ENCODE measurements at regions not wholly inside any gene's neighbourhood (a gene's known extent, or its start where the extent isn't known, plus 50 kb on each side); places are given as distances from the start of the nearest gene placed in this dataset.
"Not testable (repeated sequence)": the region's sequence is repeated elsewhere in the genome, so short reads cannot be mapped to it uniquely, and the experiment has no call there.

DNA sequence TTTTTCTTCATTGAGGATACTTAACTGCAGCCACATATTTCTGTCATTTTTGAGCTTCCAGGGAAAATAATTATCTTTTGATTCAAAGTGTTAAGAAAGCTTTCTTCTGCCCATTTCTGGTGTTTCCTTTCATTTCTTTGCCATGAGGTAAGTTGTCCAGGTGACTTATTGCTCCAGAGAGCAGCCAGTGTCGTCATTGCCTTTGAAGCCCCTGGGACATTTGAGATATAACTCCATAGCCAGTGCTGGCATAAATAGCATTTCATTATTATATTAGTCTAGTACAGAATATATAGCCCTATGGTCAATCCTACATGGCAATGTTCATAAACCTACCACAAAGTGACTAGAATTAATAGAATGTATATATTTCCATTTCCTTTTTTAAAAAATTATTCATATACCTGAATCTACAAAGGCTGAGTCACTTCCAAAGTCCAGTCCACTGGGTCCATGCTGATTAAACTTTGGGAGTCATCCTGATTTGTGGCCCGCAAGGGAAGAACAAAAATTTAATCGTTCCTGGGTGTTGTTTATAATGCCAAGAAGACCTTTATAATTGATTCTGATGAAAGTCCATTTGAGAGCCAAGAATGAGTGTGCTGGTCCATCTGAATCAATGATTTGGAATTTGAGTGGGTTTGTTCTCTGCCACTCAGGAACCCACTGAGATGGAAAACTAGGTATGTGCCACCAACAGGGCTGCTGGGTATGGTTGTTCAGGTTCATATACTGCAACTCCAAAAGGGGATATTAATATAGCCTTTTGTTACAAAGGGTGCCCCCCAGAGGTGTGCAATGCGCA, 221.8 kb upstream of the PLXNA2 start:
- no peak for DNase-seq (ENCODE audit: low read depth, low spot score)

DNA sequence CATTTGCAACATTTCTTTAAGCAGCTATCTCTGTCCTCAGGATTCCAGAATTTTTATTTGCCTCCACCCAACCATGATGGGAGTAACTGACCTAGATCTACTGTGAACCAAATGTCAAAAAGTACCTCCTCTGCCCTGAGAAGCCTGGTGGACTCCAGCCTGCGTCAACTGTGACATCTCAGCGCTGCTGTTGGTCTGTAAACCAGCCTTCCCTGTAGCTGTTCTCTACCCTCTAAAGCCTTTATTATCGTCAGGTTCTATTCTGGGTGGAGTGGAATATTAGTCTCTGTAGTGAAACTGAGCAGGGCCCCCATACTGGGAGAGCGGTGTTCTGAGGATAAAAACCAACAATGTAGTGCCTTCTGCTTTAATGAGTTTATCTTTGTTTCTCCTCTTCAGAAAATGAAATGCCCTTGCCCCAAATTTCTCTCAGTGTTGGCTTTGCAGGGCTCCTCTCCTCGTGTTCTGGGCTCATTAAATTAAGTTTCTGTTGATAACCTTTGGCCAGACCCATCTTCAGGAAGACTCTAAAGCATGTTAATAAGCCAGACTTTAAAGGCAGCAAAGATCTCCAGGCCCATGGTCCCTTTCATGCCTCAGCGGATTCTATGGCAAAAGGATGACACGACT, 223.1 kb upstream of the PLXNA2 start:
- no peak for DNase-seq (ENCODE audit: low read depth, low spot score)

DNA sequence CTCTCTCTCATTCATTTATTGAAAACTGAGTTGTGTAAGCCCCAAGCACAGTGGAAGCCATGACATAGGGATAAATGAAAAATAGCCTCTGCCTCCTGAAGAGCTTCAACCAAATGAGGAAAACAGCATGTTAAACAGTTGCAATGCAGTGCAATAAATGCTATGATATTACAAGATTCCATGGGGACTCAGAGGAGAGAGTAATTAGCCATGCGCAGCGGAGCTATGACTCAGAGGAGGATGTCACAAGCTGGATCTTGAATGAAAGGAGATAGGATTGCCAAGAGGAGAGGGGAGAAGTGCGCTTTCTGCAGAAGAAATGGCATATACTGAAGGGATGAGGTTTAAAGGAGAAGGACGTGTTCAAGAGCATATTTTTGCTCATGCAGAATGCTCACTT, 231.3 kb upstream of the PLXNA2 start:
- no peak for DNase-seq (ENCODE audit: low read depth, low spot score)

DNA sequence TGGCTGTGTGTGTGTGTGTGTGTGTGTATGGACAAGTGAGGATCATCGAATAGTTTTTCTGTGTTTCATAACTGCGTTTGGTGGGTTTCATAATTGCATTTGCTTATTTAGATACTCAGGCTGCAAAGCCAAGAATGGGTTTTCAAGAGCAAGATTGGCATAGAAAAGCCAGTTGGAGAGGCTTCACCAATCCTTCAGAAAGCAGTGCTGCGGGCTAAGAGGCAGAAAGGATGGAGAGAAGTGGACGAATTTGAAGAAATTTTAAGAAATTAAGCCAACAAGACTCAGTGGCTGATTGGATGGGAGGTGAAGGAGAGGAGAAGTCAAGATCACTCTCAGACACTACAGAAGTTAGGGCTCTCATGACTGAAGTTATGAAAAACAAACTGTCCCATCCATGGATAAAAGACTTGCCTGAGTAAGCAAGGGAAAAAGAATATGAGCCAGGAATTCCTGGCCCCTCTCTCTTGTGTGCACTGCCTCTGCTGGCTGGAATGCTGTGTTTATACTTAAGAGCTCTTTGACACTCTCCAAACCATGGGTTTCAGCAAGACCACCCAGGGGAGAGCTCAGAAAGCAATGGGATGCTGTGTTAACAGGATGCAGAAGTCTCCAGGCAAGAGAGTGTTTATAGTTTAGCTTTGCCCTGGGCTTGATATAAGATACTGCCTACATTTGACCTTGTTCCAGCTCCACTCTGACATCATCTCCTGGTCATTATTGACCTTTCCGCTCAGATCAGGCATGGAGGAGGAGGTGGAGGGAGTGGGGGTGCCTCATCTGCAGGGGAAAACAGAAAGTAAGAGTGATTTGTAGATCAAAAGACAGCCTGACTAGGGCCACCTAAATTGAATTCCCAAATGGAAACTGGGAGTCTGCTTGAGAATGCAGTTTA, 232.0 kb upstream of the PLXNA2 start:
- DNase-seq (ENCODE audit: low read depth, low spot score), result peak; percentile 59

- DNase-seq (ENCODE audit: low read depth, low spot score), result no peak
Observed at GRCh38 chr1:208476846-208477170, 232.6 kb upstream of the PLXNA2 start.

GRCh38 chr1:208479435-208479834, 235.3 kb upstream of the PLXNA2 start:
- no peak for DNase-seq (ENCODE audit: low read depth, low spot score)

- no peak for DNase-seq (ENCODE audit: low read depth, low spot score)
Observed at GRCh38 chr1:208485512-208485911, 241.3 kb upstream of the PLXNA2 start.

DNA sequence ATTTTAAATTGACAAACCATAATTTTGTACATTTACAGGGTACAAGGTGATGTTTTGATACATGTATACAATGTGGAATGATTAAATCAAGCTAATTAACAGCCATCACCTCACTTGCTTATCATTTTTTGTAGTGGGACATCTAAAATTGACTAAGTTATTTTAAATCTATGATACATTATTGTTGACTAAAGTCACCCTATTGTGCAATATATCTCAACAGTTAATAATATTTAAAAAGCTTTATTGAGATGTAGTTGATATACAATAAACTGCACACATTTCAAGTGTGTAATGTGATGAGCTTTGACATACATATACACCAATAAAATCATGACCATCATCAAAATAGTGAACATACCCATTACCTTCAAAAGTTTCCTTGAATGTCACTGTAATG, 242.5 kb upstream of the PLXNA2 start:
- DNase-seq (ENCODE audit: low read depth, low spot score), result no peak

GRCh38 chr1:208488432-208488831, 244.2 kb upstream of the PLXNA2 start:
- not testable (repeated sequence) for DNase-seq (ENCODE audit: low read depth, low spot score)

DNA sequence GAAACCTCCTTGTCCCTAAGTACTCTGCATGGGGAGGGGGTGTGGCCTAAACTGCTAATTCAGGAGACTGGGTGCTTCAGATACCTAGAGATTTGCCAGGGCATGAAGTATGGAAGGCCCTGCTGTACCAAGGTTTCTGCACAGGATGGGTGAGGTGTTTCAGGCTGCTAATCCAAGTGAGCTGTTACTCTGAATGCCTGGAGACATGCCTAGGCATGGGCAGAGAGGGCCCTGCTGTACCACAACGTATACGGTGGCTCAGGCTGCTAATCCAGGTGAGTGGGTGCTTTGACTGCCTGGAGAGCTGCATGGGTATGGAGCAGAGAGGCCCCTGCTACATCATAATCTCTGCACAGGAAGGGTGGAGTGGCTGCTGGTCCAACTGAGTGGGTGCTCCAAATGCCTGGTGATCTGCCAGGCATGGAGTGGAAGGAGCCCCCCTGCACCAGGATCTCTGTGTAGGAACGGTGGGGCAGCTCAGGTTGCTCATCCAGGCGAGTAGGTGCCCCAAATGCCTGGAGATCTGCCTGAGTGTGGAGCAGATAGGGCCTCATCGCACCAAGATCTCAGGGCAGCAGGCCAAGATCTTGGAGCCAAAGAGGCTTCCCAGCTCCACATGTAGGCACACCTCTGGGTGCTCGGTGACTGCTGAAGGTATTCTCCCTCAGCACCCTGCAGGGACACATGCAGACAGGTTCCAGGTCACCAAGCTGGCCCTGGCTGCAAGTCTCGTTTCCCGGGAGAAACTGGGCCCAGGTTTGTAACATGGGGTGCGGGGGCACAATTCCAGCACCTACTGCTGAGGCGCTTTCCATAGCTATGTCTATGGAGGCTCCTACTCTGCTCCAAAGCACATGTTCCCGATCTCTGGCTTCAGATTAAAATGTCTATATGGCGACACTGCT, 252.5 kb upstream of the PLXNA2 start:
- no peak for DNase-seq (ENCODE audit: low read depth, low spot score)

- DNase-seq (ENCODE audit: low read depth, low spot score), result no peak
Observed at GRCh38 chr1:208497866-208498541, 253.8 kb upstream of the PLXNA2 start.

DNA sequence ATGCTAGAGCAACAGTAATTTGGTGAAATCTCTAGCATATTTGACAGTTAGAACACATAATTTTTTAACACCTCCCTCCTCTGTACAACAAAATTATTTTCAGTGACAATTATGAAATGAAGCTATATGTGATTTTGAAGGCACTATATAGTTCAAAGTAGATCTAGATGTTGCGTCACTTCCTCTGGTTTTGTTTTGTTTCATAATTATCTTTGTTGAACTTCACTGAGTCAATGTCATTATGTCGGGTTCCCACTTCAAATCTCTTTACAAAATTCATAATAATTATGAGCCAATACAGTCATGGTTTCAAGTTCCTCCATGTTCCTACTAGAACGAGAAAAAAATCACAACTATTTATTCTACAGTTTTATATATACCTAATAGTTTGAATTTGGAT, 254.8 kb upstream of the PLXNA2 start:
- no peak for DNase-seq (ENCODE audit: low read depth, low spot score)

GRCh38 chr1:208499601-208500000, 255.4 kb upstream of the PLXNA2 start:
- DNase-seq (ENCODE audit: low read depth, low spot score), result no peak

DNA sequence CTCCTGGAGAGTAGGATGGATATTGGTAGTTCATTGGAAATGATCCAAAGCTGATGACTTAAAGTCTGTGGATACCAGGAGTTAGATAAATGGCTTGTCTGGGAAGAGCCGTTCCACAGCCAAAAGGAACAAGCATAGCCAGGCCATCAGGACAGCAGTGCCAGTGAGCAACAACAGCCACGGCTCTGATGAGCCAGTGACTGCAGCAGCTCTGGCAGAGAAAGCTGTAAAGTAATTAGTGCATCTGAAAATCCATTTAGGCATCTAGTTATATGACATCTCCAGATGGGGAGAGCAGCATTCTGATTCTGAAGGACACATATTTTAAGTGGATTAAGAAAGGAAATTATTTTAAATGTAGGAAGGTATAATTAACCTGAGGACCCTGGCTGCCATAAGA, 256.2 kb upstream of the PLXNA2 start:
- DNase-seq (ENCODE audit: low read depth, low spot score), result no peak

GRCh38 chr1:208501542-208501941, 257.4 kb upstream of the PLXNA2 start:
- DNase-seq (ENCODE audit: low read depth, low spot score), result no peak

GRCh38 chr1:208503787-208504186, 259.6 kb upstream of the PLXNA2 start:
- DNase-seq (ENCODE audit: low read depth, low spot score), result no peak

DNA sequence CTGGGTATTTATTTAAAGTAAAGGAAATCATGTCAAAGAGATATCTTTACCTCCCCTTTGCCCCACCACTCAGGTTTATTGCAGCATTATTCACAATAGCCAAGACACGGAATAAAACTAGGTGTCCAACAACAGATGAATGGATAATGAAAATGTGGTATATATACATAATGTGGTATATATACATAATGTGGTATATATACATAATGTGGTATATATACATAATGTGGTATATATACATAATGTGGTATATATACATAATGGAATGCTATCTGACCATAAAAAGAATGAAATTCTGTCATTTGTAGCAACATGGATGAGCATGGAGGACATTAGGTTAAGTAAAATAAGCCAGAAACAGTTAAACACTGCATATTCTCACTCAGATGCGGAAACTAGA, 262.6 kb upstream of the PLXNA2 start:
- no peak for DNase-seq (ENCODE audit: low read depth, low spot score)

GRCh38 chr1:208509072-208509471, 264.9 kb upstream of the PLXNA2 start:
- DNase-seq (ENCODE audit: low read depth, low spot score), result no peak

DNA sequence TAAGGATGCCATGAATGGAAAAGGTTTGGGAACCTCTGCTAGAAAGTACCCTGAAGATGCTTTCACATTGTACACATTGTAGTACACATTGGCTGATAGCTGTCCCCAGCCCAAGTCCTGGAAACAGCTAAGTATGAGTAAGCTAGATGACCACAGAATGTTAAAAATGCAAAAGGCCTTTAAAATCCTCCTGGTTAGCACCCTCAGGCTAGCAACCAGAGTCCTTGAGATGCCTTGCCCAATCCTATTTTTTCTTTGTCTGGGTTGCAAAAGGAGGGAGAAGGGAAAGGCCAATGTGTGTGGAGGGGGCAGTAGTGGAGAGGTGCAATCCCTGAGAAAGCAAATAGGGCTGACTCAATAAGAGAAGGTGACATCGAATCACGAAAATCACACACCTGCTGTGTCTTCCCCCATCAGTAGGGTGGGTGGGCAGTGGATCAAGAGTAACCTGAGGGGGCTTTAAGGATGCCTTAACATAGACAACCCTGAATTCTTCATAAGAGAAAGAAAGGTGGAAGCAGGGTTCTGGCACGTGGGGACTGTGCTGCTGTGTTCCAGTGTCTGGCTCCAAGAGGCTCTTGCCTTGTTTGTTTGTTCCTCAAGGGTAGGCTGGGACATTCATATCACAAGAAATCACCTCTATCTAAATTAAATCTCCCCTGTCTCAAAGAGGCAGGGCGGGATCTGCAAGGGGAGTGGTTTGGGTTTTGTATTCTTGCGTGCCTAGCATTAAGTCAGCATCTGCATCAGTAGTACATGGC, 266.2 kb upstream of the PLXNA2 start:
- DNase-seq (ENCODE audit: low read depth, low spot score), result no peak

GRCh38 chr1:208511242-208511860, 267.2 kb upstream of the PLXNA2 start:
- DNase-seq (ENCODE audit: low read depth, low spot score), result no peak

Measured in iPS DF 19.7 (cell line).